Stomach (tissue), 4 donors: ENCODE measurements at regions not wholly inside any gene's neighbourhood (a gene's known extent, or its start where the extent isn't known, plus 50 kb on each side); places are given as distances from the start of the nearest gene placed in this dataset.

Source experiments
- POLR2AphosphoS5 ChIP-seq, 3 donors: sonication (generic); formaldehyde crosslinking; IDR thresholded peaks; one replicate each; pipeline ENCODE4 v1.6.1; 2016; ENCODE audit warnings: antibody characterized with exemption in 3 of 3
- TF ChIP-seq, protein P1 (sequence below), 7 experiments: fragments of 450-650 bp in 4 of 7; fragments of 200-600 bp in 3 of 7; sonication (generic) in 3 of 7; IDR thresholded peaks; one replicate each; pipeline ENCODE4 v1.5.1; 2016 to 2019; ENCODE audit warnings: antibody characterized with exemption in 7 of 7, control low read depth in 2 of 7, mild to moderate bottlenecking in 1 of 7

DNA sequence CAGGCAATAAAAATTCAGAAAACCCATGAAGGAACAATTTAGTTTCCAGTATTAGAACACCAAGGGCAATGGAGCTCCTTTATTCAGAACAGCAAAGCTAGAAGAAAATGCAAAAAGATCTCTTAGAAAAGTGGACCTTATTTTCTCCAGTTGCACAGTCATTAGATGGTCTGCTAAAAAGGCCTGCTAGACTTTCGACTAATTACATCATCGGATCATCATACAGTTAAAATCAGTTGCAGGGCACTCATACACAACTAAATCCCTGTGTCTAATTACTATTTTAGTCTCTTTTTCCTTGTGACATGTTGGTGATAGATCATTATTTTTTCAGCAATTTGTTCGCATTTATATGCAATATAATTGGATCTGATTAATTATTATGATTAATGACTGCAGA lies 425.3 kb downstream of the NR4A2 start:
- TF ChIP-seq, protein P1, sequence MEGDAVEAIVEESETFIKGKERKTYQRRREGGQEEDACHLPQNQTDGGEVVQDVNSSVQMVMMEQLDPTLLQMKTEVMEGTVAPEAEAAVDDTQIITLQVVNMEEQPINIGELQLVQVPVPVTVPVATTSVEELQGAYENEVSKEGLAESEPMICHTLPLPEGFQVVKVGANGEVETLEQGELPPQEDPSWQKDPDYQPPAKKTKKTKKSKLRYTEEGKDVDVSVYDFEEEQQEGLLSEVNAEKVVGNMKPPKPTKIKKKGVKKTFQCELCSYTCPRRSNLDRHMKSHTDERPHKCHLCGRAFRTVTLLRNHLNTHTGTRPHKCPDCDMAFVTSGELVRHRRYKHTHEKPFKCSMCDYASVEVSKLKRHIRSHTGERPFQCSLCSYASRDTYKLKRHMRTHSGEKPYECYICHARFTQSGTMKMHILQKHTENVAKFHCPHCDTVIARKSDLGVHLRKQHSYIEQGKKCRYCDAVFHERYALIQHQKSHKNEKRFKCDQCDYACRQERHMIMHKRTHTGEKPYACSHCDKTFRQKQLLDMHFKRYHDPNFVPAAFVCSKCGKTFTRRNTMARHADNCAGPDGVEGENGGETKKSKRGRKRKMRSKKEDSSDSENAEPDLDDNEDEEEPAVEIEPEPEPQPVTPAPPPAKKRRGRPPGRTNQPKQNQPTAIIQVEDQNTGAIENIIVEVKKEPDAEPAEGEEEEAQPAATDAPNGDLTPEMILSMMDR (IDR thresholded peaks at IDR 0.05), result no peak
- no peak for TF ChIP-seq POLR2AphosphoS5 (IDR thresholded peaks at IDR 0.05)
